Small intestine (tissue), 7 donors: ENCODE measurements at regions not wholly inside any gene's neighbourhood (a gene's known extent, or its start where the extent isn't known, plus 50 kb on each side); places are given as distances from the start of the nearest gene placed in this dataset.

Experiments
- DNase-seq, 2 donors: peaks; one replicate each; pipeline versions ENCODE4 v3.0.0 to v3.0.0-alpha.2; 2013
- FAIRE-seq: peaks from 2 replicates; lab custom pipeline; 2012; peaks lifted over from hg19 to GRCh38; lab: Jason Lieb, UNC
- H3K27ac ChIP-seq, 3 donors: one replicate each; pipeline ENCODE4 v1.5.1; 2013; ENCODE audit warnings: low read length in 2 of 3, mild to moderate bottlenecking in 2 of 3, control low read depth in 1 of 3, inconsistent platforms in 1 of 3, low read depth in 1 of 3, moderate library complexity in 1 of 3
- H3K27me3 ChIP-seq, 3 donors: one replicate each; pipeline ENCODE4 v1.6.1; 2013; ENCODE audit warnings: low read length in 3 of 3, inconsistent platforms in 1 of 3; ENCODE audit not compliant: control insufficient read depth in 3 of 3, insufficient read depth in 3 of 3
- H3K36me3 ChIP-seq, 3 donors: one replicate each; pipeline ENCODE4 v1.6.1; 2013; ENCODE audit warnings: low read length in 3 of 3, inconsistent platforms in 1 of 3, low read depth in 1 of 3, mild to moderate bottlenecking in 1 of 3, moderate library complexity in 1 of 3; ENCODE audit not compliant: control insufficient read depth in 3 of 3, insufficient read depth in 2 of 3
- H3K4me1 ChIP-seq, 3 donors: one replicate each; pipeline ENCODE4 v1.6.1; 2013; ENCODE audit warnings: low read length in 2 of 3, inconsistent platforms in 1 of 3, low read depth in 1 of 3, mild to moderate bottlenecking in 1 of 3, moderate library complexity in 1 of 3; ENCODE audit not compliant: control insufficient read depth in 3 of 3, insufficient read depth in 2 of 3
- H3K4me3 ChIP-seq, 3 donors: one replicate each; pipeline ENCODE4 v1.5.1; 2013; ENCODE audit warnings: low read length in 3 of 3, control low read depth in 1 of 3, inconsistent platforms in 1 of 3, low read depth in 1 of 3, mild to moderate bottlenecking in 1 of 3, moderate library complexity in 1 of 3
- H3K9me3 ChIP-seq, 2 donors: one replicate each; pipeline ENCODE4 v1.6.1; 2013; ENCODE audit warnings: low read depth in 1 of 2, low read length in 1 of 2; ENCODE audit not compliant: control insufficient read depth in 2 of 2, insufficient read depth in 1 of 2
- WGBS, 3 donors: extraction: QIAGEN DNeasy Blood & Tissue Kit; methylation state at CpG; one replicate each; pipeline ENCODE4 v1.1.7; 2013; 5-methylcytosine and 5-hydroxymethylcytosine counted together
- donor health status: healthy with polysubstance abuse.
- donor health status: control.
- donor health status: control.
- donor health status: Bipolar disorder and iron deficiency.
- donor health status: healthy.

DNA sequence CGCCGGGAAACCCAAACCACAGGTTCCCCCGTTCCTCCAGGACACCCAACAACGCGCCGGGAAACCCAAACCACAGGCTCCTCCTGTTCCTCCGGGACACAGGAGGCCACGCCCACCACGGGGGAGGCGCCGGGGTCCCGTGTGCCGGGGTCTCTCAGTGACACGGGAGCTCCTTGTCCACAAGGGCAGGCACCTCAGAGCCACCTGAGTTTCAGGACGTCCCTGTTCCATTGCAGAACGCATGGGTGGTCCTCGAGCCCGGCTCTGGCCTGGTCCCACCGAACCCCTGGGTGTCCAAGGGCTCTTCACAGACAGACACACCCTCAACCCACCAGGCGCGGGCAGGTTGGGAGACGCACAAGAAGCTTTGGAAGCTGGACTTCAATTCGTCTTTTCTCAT, 57.6 kb upstream of the ADGRA1 start:
- no peak overlapping the region for H3K27ac ChIP-seq
- no peak overlapping the region for H3K4me3 ChIP-seq
- WGBS, 3 donors: 69 to 74% (median 70%) methylated on average over 21 to 23 of the region's 23 CpGs
- no peaks in the 10 kb centered on the region for H3K36me3 ChIP-seq
- DNase-seq (no peak), FAIRE-seq (no peak)
- no peaks in the 10 kb centered on the region for H3K4me1 ChIP-seq
- peaks cover 0 to 16% (median 0%) of the 10 kb centered on the region in 3 donors for H3K27me3 ChIP-seq
- no peaks in the 10 kb centered on the region for H3K9me3 ChIP-seq

DNA sequence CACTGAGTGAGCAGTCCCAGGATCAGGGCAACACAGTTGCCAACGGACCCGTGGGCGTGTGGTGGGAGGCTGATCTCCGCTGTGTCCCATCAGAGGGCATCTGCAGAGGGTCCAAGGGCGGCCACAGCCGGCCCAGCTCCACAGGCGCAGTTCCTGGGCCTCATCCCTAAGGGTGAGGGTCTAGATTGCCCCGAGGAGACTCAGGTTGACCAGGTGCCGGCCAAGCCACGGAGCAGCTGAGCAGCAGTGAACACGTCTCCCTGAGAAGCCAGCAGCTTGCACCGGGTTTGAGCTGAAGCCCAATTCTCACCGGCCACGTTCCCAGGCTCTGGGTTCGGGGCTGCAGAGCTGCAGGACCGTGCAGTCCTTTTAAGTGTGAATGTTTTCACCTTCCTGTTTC, 58.8 kb upstream of the ADGRA1 start:
- DNase-seq: no peak
- no peaks in the 10 kb centered on the region for H3K9me3 ChIP-seq
- no peak overlapping the region for H3K27ac ChIP-seq
- H3K27me3 ChIP-seq: peaks cover 0 to 6% (median 0%) of the 10 kb centered on the region in 3 donors
- no peak overlapping the region for H3K4me3 ChIP-seq
- H3K36me3 ChIP-seq: no peaks in the 10 kb centered on the region
- 83 to 90% (median 83%) methylated on average over 16 of the region's 16 CpGs for WGBS, 3 donors
- FAIRE-seq: no peak
- H3K4me1 ChIP-seq: no peaks in the 10 kb centered on the region

DNA sequence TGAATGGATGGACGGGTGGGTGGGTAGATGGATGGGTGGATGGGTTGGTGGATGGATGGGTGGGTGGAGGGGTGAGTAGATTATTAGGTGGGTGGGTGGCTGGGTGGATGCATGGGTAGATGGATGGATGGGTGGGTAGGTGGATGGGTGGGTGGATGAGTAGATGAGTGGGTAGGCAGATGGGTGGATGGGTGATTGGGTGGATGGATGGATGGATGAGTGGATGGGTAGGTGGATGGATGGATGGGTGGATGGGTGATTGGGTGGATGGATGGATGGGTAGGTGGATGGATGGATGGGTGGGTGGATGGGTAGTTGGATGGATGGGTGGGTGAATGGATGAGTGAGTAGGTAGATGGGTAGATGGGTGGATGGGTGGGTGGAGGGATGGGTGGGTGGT, 59.6 kb upstream of the ADGRA1 start:
- peaks cover 0 to 5% (median 0%) of the 10 kb centered on the region in 3 donors for H3K27me3 ChIP-seq

DNA sequence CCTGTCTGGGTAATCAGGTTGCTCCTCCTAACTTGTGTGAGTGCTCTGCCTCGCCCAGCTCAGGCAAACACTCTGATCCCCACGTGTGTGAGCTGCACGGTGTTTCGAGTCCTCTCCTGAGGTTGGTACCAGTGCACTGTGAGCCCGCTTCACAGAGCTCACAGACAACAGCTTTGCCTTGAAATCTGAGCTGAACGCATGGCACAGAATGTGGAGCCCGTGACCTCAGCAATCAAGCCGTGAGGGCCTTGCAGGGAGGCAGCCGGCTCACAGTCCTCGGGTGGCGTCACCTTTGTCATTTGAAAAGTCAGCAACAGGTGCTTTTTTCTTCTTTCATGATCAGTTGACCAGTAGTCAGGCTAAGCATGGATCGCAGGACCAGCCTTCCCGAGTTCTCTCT, 60.2 kb upstream of the ADGRA1 start:
- no peak overlapping the region for H3K27ac ChIP-seq
- no peaks in the 10 kb centered on the region for H3K4me1 ChIP-seq
- WGBS, 3 donors: 43 to 62% (median 47%) methylated on average over 13 of the region's 13 CpGs
- DNase-seq (no peak), FAIRE-seq (no peak)
- H3K9me3 ChIP-seq: no peaks in the 10 kb centered on the region
- H3K36me3 ChIP-seq: no peaks in the 10 kb centered on the region
- peaks cover 0 to 5% (median 0%) of the 10 kb centered on the region in 3 donors for H3K27me3 ChIP-seq
- no peak overlapping the region for H3K4me3 ChIP-seq

More for the DNA sequence above, 59.6 kb upstream of the ADGRA1 start:
- H3K36me3 ChIP-seq: no peaks in the 10 kb centered on the region
- WGBS, 3 donors: 58 to 73% (median 59%) methylated on average over 1 of the region's 1 CpG
- no peaks in the 10 kb centered on the region for H3K9me3 ChIP-seq
- no peaks in the 10 kb centered on the region for H3K4me1 ChIP-seq
- FAIRE-seq (no peak), DNase-seq (no peak)
- no peak overlapping the region for H3K4me3 ChIP-seq
- H3K27ac ChIP-seq: no peak overlapping the region

DNA sequence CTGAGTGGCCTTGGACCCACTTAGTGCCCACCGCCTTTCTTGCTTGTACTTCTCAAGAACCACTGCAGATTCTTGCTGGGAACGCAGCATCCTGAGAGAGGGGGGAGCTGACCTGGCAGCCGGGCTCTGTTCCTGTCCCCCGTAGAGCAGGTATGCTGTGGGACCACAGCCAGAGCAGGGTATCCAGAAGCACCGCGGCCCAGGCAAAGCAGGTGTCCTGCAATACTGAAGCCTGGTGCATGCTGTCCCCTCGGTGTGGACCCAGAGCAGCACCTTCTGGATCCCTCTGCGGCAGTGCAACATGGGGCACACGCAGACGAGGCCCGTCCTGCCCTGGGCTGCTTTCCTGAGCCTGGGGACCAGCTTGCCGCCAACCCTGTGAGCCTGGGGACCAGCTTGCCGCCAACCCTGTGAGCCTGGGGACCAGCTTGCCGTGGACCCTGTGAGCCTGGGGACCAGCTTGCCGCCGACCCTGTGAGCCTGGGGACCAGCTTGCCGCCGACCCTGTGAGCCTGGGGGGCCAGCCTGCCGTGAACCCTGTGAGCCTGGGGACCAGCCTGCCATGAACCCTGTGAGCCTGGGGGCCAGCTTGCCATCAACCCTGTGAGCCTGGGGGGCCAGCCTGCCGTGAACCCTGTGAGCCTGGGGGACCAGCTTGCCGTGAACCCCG, 60.9 kb upstream of the ADGRA1 start:
- WGBS, 3 donors: 83 to 87% (median 85%) methylated on average over 22 of the region's 22 CpGs

DNA sequence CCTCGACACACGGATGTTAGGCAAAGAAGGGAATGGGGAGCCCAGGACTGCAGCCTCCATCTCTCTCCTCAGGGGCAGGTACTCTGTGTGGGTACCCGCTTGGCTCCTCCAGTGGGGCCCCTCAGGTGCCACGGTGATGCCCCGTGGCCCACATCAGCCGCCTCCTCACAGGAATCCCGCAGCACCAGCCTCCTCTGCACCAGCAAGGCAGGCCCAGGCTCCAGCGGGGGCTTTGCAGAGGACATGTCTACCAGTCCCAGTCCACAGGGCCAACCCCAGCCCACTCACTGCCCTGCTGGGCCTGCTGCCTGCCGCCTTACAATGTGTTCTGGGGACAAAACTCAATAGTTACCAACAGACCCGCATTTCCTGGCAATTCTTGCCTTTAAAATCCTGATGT, 61.6 kb upstream of the ADGRA1 start:
- WGBS, 3 donors: 74 to 81% (median 80%) methylated on average over 10 of the region's 10 CpGs
- Histone ChIP-seq H3K4me3 (no peak overlapping the region), H3K4me1 (no peaks in the 10 kb centered on the region), H3K36me3 (no peaks in the 10 kb centered on the region), H3K9me3 (no peaks in the 10 kb centered on the region), H3K27me3 (peaks cover 0 to 5% (median 0%) of the 10 kb centered on the region in 3 donors), H3K27ac (no peak overlapping the region)
- no peak for DNase-seq
- no peak for FAIRE-seq

More for the DNA sequence above, 60.9 kb upstream of the ADGRA1 start:
- DNase-seq (no peak), FAIRE-seq (no peak)
- H3K9me3 ChIP-seq: no peaks in the 10 kb centered on the region
- peaks cover 0 to 5% (median 0%) of the 10 kb centered on the region in 3 donors for H3K27me3 ChIP-seq
- no peak overlapping the region for H3K4me3 ChIP-seq
- no peak overlapping the region for H3K27ac ChIP-seq
- no peaks in the 10 kb centered on the region for H3K36me3 ChIP-seq
- no peaks in the 10 kb centered on the region for H3K4me1 ChIP-seq

DNA sequence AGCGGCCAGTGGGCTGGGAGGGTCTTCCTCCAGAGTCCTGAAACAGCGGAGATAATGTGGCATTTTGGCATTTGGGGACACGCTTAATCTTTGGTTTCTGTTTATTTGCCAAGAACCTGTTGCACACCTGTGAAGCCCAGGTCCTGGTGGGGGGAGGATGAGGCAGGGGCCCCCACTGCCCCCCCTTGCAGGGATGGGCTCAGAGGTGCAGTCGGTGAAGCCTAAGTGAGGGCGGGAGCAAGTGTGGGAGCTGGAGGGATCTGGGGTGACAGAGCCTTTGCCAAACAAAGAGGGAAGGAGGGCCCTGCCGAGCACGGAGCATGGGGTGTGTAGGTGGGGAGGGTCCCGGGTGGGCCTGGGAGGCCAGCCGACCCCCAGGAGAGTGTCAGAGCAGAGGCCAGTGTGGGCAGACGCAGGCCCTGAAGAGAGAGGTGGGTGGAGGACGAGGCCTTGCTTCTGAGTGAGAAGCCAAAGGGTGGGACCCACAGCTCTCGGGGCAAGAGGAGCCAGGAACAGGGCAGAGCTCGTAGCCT, 62.1 kb upstream of the ADGRA1 start:
- H3K27me3 ChIP-seq: peaks cover 0 to 2% (median 0%) of the 10 kb centered on the region in 3 donors
- no peak overlapping the region for H3K27ac ChIP-seq
- no peak for FAIRE-seq

DNA sequence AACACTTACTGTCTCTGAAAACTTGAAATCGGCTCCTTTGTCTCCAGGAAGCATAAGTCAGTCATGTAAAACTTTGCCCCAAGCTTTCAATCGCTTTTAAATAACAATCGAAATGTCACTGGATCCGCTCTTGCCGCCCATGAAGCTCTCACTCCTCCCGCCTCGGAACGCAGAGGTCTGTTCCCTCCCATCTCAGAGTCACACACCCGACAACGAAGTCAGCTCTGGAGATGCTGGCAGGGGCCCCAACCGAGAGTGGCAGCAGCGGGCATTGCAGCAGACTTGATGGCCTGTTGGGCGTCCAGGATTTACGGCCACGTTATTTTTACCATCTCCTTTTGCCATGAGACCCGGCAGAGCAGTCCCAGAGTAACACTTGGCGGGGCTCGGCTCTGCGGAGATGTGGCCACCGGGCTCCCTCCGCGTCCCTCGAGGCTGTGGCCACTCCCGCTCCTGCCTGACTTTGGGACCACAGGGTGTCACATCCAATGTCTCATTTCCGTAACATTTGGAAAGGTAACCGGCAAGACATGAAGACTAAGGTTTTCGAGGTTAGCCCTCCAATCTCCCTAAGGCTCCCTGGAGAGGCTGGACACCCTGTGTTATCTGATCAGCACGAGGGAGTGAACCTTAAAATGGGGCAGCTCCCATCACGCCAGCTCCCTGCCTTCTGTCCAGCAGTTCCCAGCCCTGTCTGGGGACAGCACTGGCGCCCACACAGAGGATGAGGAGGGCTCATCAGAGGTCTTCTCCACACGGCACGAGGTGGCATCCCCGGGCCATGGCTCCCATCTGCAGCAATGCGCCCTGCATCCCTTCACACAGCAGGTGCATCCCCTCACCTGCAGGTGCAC, 62.8 kb upstream of the ADGRA1 start:
- Histone ChIP-seq H3K9me3 (no peaks in the 10 kb centered on the region), H3K27ac (no peak overlapping the region), H3K27me3 (no peaks in the 10 kb centered on the region), H3K36me3 (no peaks in the 10 kb centered on the region), H3K4me3 (no peak overlapping the region), H3K4me1 (no peaks in the 10 kb centered on the region)
- DNase-seq: no peak
- WGBS, 3 donors: 70 to 72% (median 72%) methylated on average over 34 of the region's 34 CpGs
- FAIRE-seq: no peak

More for the DNA sequence above, 62.1 kb upstream of the ADGRA1 start:
- Histone ChIP-seq H3K9me3 (no peaks in the 10 kb centered on the region), H3K4me1 (no peaks in the 10 kb centered on the region), H3K4me3 (no peak overlapping the region), H3K36me3 (no peaks in the 10 kb centered on the region)
- no peak for DNase-seq
- 62 to 73% (median 63%) methylated on average over 13 of the region's 13 CpGs for WGBS, 3 donors
